Osteoblast (primary cell): ENCODE measurements at regions not wholly inside any gene's neighbourhood (a gene's known extent, or its start where the extent isn't known, plus 50 kb on each side); places are given as distances from the start of the nearest gene placed in this dataset.

ENCODE experiments used
- DNase-seq: peaks from one replicate; pipeline ENCODE4 v3.0.0; 2011; ENCODE audit warnings: low spot score, mixed read lengths; ENCODE audit not compliant: insufficient read length; ENCODE audit errors: missing footprints
- H2AFZ ChIP-seq: 2 replicates; pipeline ENCODE4 v1.6.0; 2011; ENCODE audit warnings: mild to moderate bottlenecking, low read length
- H3K27ac ChIP-seq: 2 replicates; pipeline ENCODE4 v1.5.1; 2011; ENCODE audit warnings: mild to moderate bottlenecking, low read depth, low read length, moderate library complexity
- H3K27me3 ChIP-seq: 2 replicates; pipeline ENCODE4 v1.6.0; 2012; ENCODE audit warnings: mild to moderate bottlenecking, control low read depth, inconsistent platforms, low read length, moderate library complexity; ENCODE audit not compliant: insufficient read depth
- H3K36me3 ChIP-seq: 2 replicates; pipeline ENCODE4 v1.5.1; 2011; ENCODE audit warnings: mild to moderate bottlenecking, low read length, control low read depth, moderate library complexity; ENCODE audit not compliant: insufficient read depth
- H3K4me1 ChIP-seq: 2 replicates; pipeline ENCODE4 v1.5.1; 2011; ENCODE audit warnings: mild to moderate bottlenecking, low read length, control low read depth, moderate library complexity; ENCODE audit not compliant: insufficient read depth
- H3K4me2 ChIP-seq: 2 replicates; pipeline ENCODE4 v1.6.0; 2011; ENCODE audit warnings: mild to moderate bottlenecking, low read length; ENCODE audit not compliant: insufficient read depth
- H3K4me3 ChIP-seq: fragments of 200-600 bp; sonication (generic); 3 replicates; pipeline ENCODE4 v1.5.1; 2012; ENCODE audit warnings: mild to moderate bottlenecking, low read length, inconsistent platforms; ENCODE audit not compliant: insufficient read depth
- H3K79me2 ChIP-seq: 2 replicates; pipeline ENCODE4 v1.6.0; 2012; ENCODE audit warnings: mild to moderate bottlenecking, low read length, control low read depth, inconsistent platforms; ENCODE audit not compliant: insufficient read depth
- H3K9me3 ChIP-seq: 2 replicates; pipeline ENCODE4 v1.5.1; 2011; ENCODE audit warnings: low read depth, low read length, control low read depth
- H4K20me1 ChIP-seq: 2 replicates; pipeline ENCODE4 v1.6.0; 2012; ENCODE audit warnings: mild to moderate bottlenecking, low read length, control low read depth; ENCODE audit not compliant: insufficient read depth
- CTCF ChIP-seq: IDR thresholded peaks from 2 replicates; pipeline ENCODE4 v1.5.1; 2011; ENCODE audit warnings: mild to moderate bottlenecking, low read depth, low read length, moderate library complexity; ENCODE audit errors: extremely low read depth

GRCh38 chr5:106085136-106085535, 1585.6 kb downstream of the EFNA5 start:
- no peak for DNase-seq
- Histone ChIP-seq H3K4me3 (no peak overlapping the region), H4K20me1 (no peaks in the 10 kb centered on the region), H2AFZ (no peak overlapping the region), H3K4me1 (no peaks in the 10 kb centered on the region), H3K79me2 (no peaks in the 10 kb centered on the region), H3K36me3 (no peaks in the 10 kb centered on the region), H3K9me3 (no peaks in the 10 kb centered on the region), H3K4me2 (no peak overlapping the region), H3K27ac (no peak overlapping the region), H3K27me3 (no peaks in the 10 kb centered on the region)
- no peak for TF ChIP-seq CTCF

GRCh38 chr5:106080535-106080934, 1590.2 kb downstream of the EFNA5 start:
- Histone ChIP-seq H3K9me3 (no peaks in the 10 kb centered on the region), H3K4me2 (no peak overlapping the region), H3K79me2 (no peaks in the 10 kb centered on the region), H3K4me1 (no peaks in the 10 kb centered on the region), H3K27me3 (no peaks in the 10 kb centered on the region), H3K27ac (no peak overlapping the region), H3K4me3 (no peak overlapping the region), H2AFZ (no peak overlapping the region), H4K20me1 (no peaks in the 10 kb centered on the region), H3K36me3 (no peaks in the 10 kb centered on the region)
- DNase-seq = no peak
- TF ChIP-seq CTCF = no peak

GRCh38 chr5:106076655-106077054, 1594.1 kb downstream of the EFNA5 start:
- H3K79me2 ChIP-seq = no peaks in the 10 kb centered on the region
- no peaks in the 10 kb centered on the region for H3K36me3 ChIP-seq
- H3K9me3 ChIP-seq = no peaks in the 10 kb centered on the region
- DNase-seq = no peak
- H3K4me3 ChIP-seq = no peak overlapping the region
- H3K4me2 ChIP-seq = no peak overlapping the region
- H2AFZ ChIP-seq = no peak overlapping the region
- no peak for TF ChIP-seq CTCF
- H3K4me1 ChIP-seq = no peaks in the 10 kb centered on the region
- no peak overlapping the region for H3K27ac ChIP-seq
- no peaks in the 10 kb centered on the region for H3K27me3 ChIP-seq
- no peaks in the 10 kb centered on the region for H4K20me1 ChIP-seq

GRCh38 chr5:106072208-106072607, 1598.5 kb downstream of the EFNA5 start:
- Histone ChIP-seq H3K27ac (no peak overlapping the region), H3K36me3 (no peaks in the 10 kb centered on the region)

More at GRCh38 chr5:106072208-106072607, 1598.5 kb downstream of the EFNA5 start:
- H4K20me1 ChIP-seq = no peaks in the 10 kb centered on the region
- H3K4me1 ChIP-seq = no peaks in the 10 kb centered on the region
- H3K27me3 ChIP-seq = no peaks in the 10 kb centered on the region
- no peaks in the 10 kb centered on the region for H3K79me2 ChIP-seq
- H3K4me3 ChIP-seq = no peak overlapping the region
- no peak overlapping the region for H2AFZ ChIP-seq
- no peak overlapping the region for H3K4me2 ChIP-seq
- H3K9me3 ChIP-seq = peaks cover 2% of the 10 kb centered on the region
- no peak for TF ChIP-seq CTCF
- no peak for DNase-seq
